ENCODE measurements at regions not wholly inside any gene's neighbourhood (a gene's known extent, or its start where the extent isn't known, plus 50 kb on each side); places are given as distances from the start of the nearest gene placed in this dataset.

DNA sequence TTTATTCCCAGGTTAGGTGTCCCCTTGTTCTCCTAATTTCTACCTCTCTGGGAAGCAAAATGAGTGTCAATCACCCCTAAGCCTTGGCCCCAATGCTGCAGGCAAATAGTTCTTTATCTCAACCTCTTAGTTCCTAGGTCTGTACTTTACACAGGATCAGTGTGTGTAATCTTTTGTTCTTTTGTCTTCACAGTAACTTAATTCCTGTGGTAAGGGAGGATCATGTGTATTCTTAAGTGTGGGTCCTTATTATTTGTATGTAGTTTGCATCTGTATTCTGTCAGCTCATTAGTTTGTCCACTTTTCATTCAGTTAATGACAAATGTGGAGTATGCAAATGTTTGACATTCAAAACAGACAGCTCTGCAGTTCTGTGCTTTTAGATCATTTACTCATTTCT, 166.7 kb downstream of the FAT3 start:
- dilution Hi-C loops (cut with MboI; ENCODE audit: extremely low pct_ligation_motif_present, low sequenced_read_pairs) = no loop called here
- Histone ChIP-seq H3K4me3 (ENCODE audit: control insufficient read depth in 2 of 3, extremely low read depth in 1 of 3, insufficient read depth in 2 of 3, low read depth in 1 of 3, low read length in 3 of 3) (no peak overlapping the region), H3K79me2 (ENCODE audit: control insufficient read depth, insufficient read depth, low read length) (no peaks in the 10 kb centered on the region), H4K20me1 (ENCODE audit: control insufficient read depth, extremely low read depth, insufficient read depth, low read length) (no peaks in the 10 kb centered on the region), H3K36me3 (ENCODE audit: control insufficient read depth in 2 of 2, extremely low read depth in 1 of 2, insufficient read depth in 2 of 2, low read length in 2 of 2) (no peaks in the 10 kb centered on the region), H3K27ac (ENCODE audit: control insufficient read depth, insufficient read depth, low read length) (no peak overlapping the region), H3K9me3 (ENCODE audit: control insufficient read depth, low read depth, low read length) (no peaks in the 10 kb centered on the region), H3K9me1 (ENCODE audit: control insufficient read depth, extremely low read depth, insufficient read depth, low read length) (no peaks in the 10 kb centered on the region), H3K4me1 (ENCODE audit: control insufficient read depth, extremely low read depth, insufficient read depth, low read length) (no peaks in the 10 kb centered on the region), H2AFZ (ENCODE audit: control insufficient read depth, low read length) (no peak overlapping the region), H3K9ac (ENCODE audit: control insufficient read depth, extremely low read depth, insufficient read depth, low read length) (no peak overlapping the region), H3K4me2 (ENCODE audit: control insufficient read depth, extremely low read depth, insufficient read depth, low read depth, low read length) (no peak overlapping the region), H3K27me3 (ENCODE audit: control insufficient read depth, extremely low read depth, insufficient read depth, low read length) (peaks cover 5% of the 10 kb centered on the region)
- FAIRE-seq = no peak
- no peak for DNase-seq (ENCODE audit: low read depth, low spot score)
- TF ChIP-seq, protein P1, sequence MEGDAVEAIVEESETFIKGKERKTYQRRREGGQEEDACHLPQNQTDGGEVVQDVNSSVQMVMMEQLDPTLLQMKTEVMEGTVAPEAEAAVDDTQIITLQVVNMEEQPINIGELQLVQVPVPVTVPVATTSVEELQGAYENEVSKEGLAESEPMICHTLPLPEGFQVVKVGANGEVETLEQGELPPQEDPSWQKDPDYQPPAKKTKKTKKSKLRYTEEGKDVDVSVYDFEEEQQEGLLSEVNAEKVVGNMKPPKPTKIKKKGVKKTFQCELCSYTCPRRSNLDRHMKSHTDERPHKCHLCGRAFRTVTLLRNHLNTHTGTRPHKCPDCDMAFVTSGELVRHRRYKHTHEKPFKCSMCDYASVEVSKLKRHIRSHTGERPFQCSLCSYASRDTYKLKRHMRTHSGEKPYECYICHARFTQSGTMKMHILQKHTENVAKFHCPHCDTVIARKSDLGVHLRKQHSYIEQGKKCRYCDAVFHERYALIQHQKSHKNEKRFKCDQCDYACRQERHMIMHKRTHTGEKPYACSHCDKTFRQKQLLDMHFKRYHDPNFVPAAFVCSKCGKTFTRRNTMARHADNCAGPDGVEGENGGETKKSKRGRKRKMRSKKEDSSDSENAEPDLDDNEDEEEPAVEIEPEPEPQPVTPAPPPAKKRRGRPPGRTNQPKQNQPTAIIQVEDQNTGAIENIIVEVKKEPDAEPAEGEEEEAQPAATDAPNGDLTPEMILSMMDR (optimal IDR thresholded peaks at IDR 0.05 in 1 of 3, IDR thresholded peaks at IDR 0.05 in 1 of 3, conservative IDR thresholded peaks at IDR 0.05 in 1 of 3; ENCODE audit: extremely low read depth in 1 of 3, insufficient read depth in 2 of 3, low read length in 3 of 3) = no peak
- TF ChIP-seq EZH2 (IDR thresholded peaks at IDR 0.05; ENCODE audit: low read length) = no peak

DNA sequence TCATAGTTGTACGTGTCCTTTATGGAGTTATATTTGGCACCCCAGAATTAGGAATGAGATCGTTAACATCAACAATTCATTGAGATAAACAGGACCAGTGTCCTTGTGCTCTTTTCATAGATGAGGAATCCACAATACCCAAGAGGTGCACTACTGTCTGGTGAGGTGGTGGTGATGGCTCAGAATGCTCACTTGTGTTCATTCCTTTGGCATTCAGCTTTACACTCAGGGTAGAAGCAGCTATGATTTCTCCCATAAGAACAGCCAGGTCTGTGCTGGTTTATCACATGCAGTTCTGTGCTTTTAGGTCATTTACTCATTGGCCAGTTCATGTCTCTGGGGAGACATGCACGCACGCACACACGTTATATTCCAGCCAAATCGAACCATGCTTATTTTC, 167.2 kb downstream of the FAT3 start:
- H3K9me3 ChIP-seq (ENCODE audit: control insufficient read depth, low read depth, low read length) = no peaks in the 10 kb centered on the region
- H3K4me1 ChIP-seq (ENCODE audit: control insufficient read depth, extremely low read depth, insufficient read depth, low read length) = no peaks in the 10 kb centered on the region
- peaks cover 5% of the 10 kb centered on the region for H3K27me3 ChIP-seq (ENCODE audit: control insufficient read depth, extremely low read depth, insufficient read depth, low read length)
- no peaks in the 10 kb centered on the region for H3K79me2 ChIP-seq (ENCODE audit: control insufficient read depth, insufficient read depth, low read length)
- dilution Hi-C loops (cut with MboI; ENCODE audit: extremely low pct_ligation_motif_present, low sequenced_read_pairs) = no loop called here
- H3K27ac ChIP-seq (ENCODE audit: control insufficient read depth, insufficient read depth, low read length) = no peak overlapping the region
- H3K9ac ChIP-seq (ENCODE audit: control insufficient read depth, extremely low read depth, insufficient read depth, low read length) = no peak overlapping the region
- no peak overlapping the region for H2AFZ ChIP-seq (ENCODE audit: control insufficient read depth, low read length)
- H4K20me1 ChIP-seq (ENCODE audit: control insufficient read depth, extremely low read depth, insufficient read depth, low read length) = no peaks in the 10 kb centered on the region
- no peak for DNase-seq (ENCODE audit: low read depth, low spot score)
- H3K36me3 ChIP-seq (ENCODE audit: control insufficient read depth in 2 of 2, extremely low read depth in 1 of 2, insufficient read depth in 2 of 2, low read length in 2 of 2) = no peaks in the 10 kb centered on the region
- no peak for FAIRE-seq
- TF ChIP-seq EZH2 (IDR thresholded peaks at IDR 0.05; ENCODE audit: low read length) = no peak
- TF ChIP-seq, protein P1 (optimal IDR thresholded peaks at IDR 0.05 in 1 of 3, IDR thresholded peaks at IDR 0.05 in 1 of 3, conservative IDR thresholded peaks at IDR 0.05 in 1 of 3; ENCODE audit: extremely low read depth in 1 of 3, insufficient read depth in 2 of 3, low read length in 3 of 3) = no peak
- no peak overlapping the region for H3K4me2 ChIP-seq (ENCODE audit: control insufficient read depth, extremely low read depth, insufficient read depth, low read depth, low read length)
- no peaks in the 10 kb centered on the region for H3K9me1 ChIP-seq (ENCODE audit: control insufficient read depth, extremely low read depth, insufficient read depth, low read length)
- no peak overlapping the region for H3K4me3 ChIP-seq (ENCODE audit: control insufficient read depth in 2 of 3, extremely low read depth in 1 of 3, insufficient read depth in 2 of 3, low read depth in 1 of 3, low read length in 3 of 3)

Measured in keratinocyte (primary cell).